GM12875 (cell line): ENCODE measurements at regions not wholly inside any gene's neighbourhood (a gene's known extent, or its start where the extent isn't known, plus 50 kb on each side); places are given as distances from the start of the nearest gene placed in this dataset.

ENCODE experiments used
- H3K4me3 ChIP-seq: one replicate; pipeline ENCODE4 v1.5.1; 2011; ENCODE audit warnings: low read depth, low read length, control low read depth
- CTCF ChIP-seq: IDR thresholded peaks from 2 replicates; pipeline ENCODE4 v1.5.1; 2011; ENCODE audit warnings: low read depth, mild to moderate bottlenecking, control low read depth, inconsistent platforms, low read length, moderate library complexity, borderline replicate concordance; ENCODE audit not compliant: insufficient read depth

GRCh38 chr18:70663141-70663540 lies 374.3 kb downstream of the SOCS6 start:
- H3K4me3 ChIP-seq = no peak overlapping the region
- TF ChIP-seq CTCF = no peak

GRCh38 chr18:70662588-70662987 lies 373.7 kb downstream of the SOCS6 start:
- no peak overlapping the region for H3K4me3 ChIP-seq
- no peak for TF ChIP-seq CTCF

- no peak for TF ChIP-seq CTCF
- H3K4me3 ChIP-seq = no peak overlapping the region
Observed at GRCh38 chr18:70659036-70659925, 370.4 kb downstream of the SOCS6 start.

GRCh38 chr18:70653671-70654070 lies 364.8 kb downstream of the SOCS6 start:
- TF ChIP-seq CTCF = no peak
- H3K4me3 ChIP-seq = no peak overlapping the region

GRCh38 chr18:70650878-70651277 lies 362.0 kb downstream of the SOCS6 start:
- no peak for TF ChIP-seq CTCF

GRCh38 chr18:70649683-70650082 lies 360.8 kb downstream of the SOCS6 start:
- TF ChIP-seq CTCF = no peak
- H3K4me3 ChIP-seq = no peak overlapping the region

More at GRCh38 chr18:70650878-70651277, 362.0 kb downstream of the SOCS6 start:
- H3K4me3 ChIP-seq = no peak overlapping the region

- no peak for TF ChIP-seq CTCF
- no peak overlapping the region for H3K4me3 ChIP-seq
Observed at GRCh38 chr18:70645971-70646370, 357.1 kb downstream of the SOCS6 start.
